ENCODE measurements at regions not wholly inside any gene's neighbourhood (a gene's known extent, or its start where the extent isn't known, plus 50 kb on each side); places are given as distances from the start of the nearest gene placed in this dataset.

GRCh38 chr7:10472115-10472514, 501.6 kb upstream of the PHF14 start:
- TF ChIP-seq CTCF (conservative IDR thresholded peaks at IDR 0.05) (no peak), EZH2 (IDR thresholded peaks at IDR 0.05; ENCODE audit: low read depth) (no peak)
